ENCODE measurements at regions not wholly inside any gene's neighbourhood (a gene's known extent, or its start where the extent isn't known, plus 50 kb on each side); places are given as distances from the start of the nearest gene placed in this dataset.

DNA sequence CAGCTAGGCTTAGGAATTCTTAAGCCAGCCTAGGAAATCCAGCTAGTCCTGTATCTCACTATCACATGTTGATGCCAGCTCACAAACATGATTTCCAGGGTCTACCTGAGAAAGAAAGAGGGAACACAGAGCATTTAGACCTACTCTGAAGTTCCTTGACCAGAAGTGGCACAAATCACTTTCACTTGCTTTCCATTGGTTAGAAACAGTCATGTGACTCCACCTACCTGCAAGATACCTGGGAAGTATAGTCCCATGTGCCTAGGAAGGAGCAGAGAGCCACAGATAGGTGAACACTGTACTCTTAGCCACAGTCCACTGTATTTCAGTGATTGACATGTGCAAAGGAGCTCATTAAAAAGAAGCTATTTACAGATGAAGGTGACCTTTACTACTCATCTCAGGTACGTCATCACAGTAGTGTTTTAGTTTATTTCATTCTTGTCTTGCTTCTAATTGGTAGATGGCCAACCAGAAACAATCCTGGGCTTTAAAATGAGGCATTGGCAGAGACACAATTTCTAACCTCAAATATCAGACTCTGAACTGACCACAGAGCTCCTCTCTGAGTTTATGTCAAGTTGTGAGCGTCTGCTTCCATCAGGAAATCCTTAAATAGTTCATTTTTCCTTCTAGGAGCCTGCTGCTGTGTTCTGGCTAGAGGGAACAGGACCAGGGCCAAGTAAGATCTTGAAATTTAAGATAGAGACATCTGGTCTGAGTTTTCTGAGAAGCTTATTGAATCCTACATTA lies 340.7 kb downstream of the TLE4 start (continued):
- TF ChIP-seq SIN3A (conservative IDR thresholded peaks at IDR 0.05 in 1 of 2, IDR thresholded peaks at IDR 0.05 in 1 of 2; ENCODE audit: low read depth in 1 of 2, low read length in 2 of 2) (no peak), ASH2L (IDR thresholded peaks at IDR 0.05; ENCODE audit: low read length) (no peak), PHF8 (conservative IDR thresholded peaks at IDR 0.05; ENCODE audit: low read depth, low read length) (no peak), EGR1 (IDR thresholded peaks at IDR 0.05; ENCODE audit: borderline replicate concordance, low read depth, low read length) (no peak)
